ENCODE measurements at regions not wholly inside any gene's neighbourhood (a gene's known extent, or its start where the extent isn't known, plus 50 kb on each side); places are given as distances from the start of the nearest gene placed in this dataset.

DNA sequence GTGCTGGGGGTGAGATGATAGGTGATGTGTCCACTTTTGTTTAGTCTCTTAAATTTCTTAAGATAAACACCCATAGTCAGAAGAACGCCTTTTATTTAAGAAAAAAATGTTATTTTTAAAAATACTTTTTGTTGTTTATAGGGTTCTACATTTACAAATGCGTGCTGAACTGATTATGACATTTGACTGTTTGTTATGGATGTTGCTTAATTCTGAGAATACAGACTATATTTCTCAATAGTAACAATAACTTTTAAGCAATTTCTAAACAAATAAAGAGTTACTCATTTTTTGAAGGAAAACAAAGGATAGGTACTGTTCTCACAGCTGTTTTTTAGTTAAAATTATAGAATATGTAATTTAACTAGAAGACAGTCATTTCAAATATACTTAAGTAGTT, 249.9 kb upstream of the GBE1 start:
- H3K9me2 ChIP-seq (replicated peaks; ENCODE audit: low read length), result no peaks in the 10 kb centered on the region
- H3K4me3 ChIP-seq (ENCODE audit: low read length), result no peak overlapping the region
- no peaks in the 10 kb centered on the region for H3K36me3 ChIP-seq (ENCODE audit: low read depth, low read length)
- H3K4me1 ChIP-seq (ENCODE audit: insufficient read depth, low read length), result 0 out of 2 replicates have a peak, but pooled peaks cover 1% of the 10 kb centered on the region
- TF ChIP-seq EZH2phosphoT487 (IDR thresholded peaks at IDR 0.05; ENCODE audit: borderline replicate concordance, low read length) (no peak), EZH2 (IDR thresholded peaks at IDR 0.05; ENCODE audit: low read length, unreplicated experiment) (no peak)
- TF ChIP-seq, protein P1, sequence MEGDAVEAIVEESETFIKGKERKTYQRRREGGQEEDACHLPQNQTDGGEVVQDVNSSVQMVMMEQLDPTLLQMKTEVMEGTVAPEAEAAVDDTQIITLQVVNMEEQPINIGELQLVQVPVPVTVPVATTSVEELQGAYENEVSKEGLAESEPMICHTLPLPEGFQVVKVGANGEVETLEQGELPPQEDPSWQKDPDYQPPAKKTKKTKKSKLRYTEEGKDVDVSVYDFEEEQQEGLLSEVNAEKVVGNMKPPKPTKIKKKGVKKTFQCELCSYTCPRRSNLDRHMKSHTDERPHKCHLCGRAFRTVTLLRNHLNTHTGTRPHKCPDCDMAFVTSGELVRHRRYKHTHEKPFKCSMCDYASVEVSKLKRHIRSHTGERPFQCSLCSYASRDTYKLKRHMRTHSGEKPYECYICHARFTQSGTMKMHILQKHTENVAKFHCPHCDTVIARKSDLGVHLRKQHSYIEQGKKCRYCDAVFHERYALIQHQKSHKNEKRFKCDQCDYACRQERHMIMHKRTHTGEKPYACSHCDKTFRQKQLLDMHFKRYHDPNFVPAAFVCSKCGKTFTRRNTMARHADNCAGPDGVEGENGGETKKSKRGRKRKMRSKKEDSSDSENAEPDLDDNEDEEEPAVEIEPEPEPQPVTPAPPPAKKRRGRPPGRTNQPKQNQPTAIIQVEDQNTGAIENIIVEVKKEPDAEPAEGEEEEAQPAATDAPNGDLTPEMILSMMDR (conservative IDR thresholded peaks at IDR 0.05; ENCODE audit: low read depth, low read length), result no peak
- H4K20me1 ChIP-seq (ENCODE audit: low read length), result no peaks in the 10 kb centered on the region
- H3K9me3 ChIP-seq (ENCODE audit: low read length), result no peaks in the 10 kb centered on the region
- POLR2A ChIA-PET (ENCODE audit: unreplicated experiment), result no interaction called here
- no peaks in the 10 kb centered on the region for H3K79me2 ChIP-seq (ENCODE audit: low read length)
- no TSS peak for BruUV-seq (replicated peaks)
- intact Hi-C loops (cut with micrococcal nuclease), result no loop called here
- CTCF ChIA-PET, result interaction anchor here (0.5 kb wide), 1 partner anchor 343 kb away, joined by 4 read pairs; no protein-coding TSS in a partner anchor
- H3F3A ChIP-seq (ENCODE audit: low read length, unreplicated experiment), result no peaks in the 10 kb centered on the region
- no peak for ATAC-seq
- no peak overlapping the region for H3K9ac ChIP-seq (ENCODE audit: low read length)
- no peak overlapping the region for H3K27ac ChIP-seq (ENCODE audit: low read length)
- no peak overlapping the region for H3K4me2 ChIP-seq (ENCODE audit: low read length)
- H2AFZ ChIP-seq (ENCODE audit: low read length), result no peak overlapping the region
- no peaks in the 10 kb centered on the region for H3K27me3 ChIP-seq (ENCODE audit: low read length)
- no peak for DNase-seq

DNA sequence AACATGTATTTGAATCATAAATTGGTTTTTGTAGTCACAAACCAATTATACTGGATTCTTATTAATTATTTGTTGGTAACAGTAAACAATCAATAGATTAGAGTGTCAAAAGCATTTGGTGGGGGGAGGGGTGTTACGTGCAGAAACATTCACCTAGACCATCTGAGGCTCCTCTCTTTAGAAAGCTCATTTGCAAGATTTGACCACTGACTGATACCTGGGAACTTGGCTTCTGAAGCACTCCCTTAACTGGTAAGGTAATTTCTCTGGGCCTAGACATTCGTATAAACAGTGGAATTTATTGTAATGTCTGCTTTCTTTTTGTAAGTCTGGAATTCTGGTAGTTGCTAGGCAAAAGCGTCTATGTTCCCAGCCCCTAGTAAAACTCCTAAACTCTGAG, 243.8 kb upstream of the GBE1 start:
- Histone ChIP-seq H3F3A (ENCODE audit: low read length, unreplicated experiment) (no peaks in the 10 kb centered on the region), H3K4me3 (ENCODE audit: low read length) (no peak overlapping the region), H3K4me1 (ENCODE audit: insufficient read depth, low read length) (0 out of 2 replicates have a peak, but pooled peaks cover 4% of the 10 kb centered on the region), H3K79me2 (ENCODE audit: low read length) (no peaks in the 10 kb centered on the region), H3K27ac (ENCODE audit: low read length) (no peak overlapping the region), H3K27me3 (ENCODE audit: low read length) (no peaks in the 10 kb centered on the region), H4K20me1 (ENCODE audit: low read length) (no peaks in the 10 kb centered on the region), H2AFZ (ENCODE audit: low read length) (no peak overlapping the region), H3K36me3 (ENCODE audit: low read depth, low read length) (no peaks in the 10 kb centered on the region), H3K9ac (ENCODE audit: low read length) (no peak overlapping the region), H3K4me2 (ENCODE audit: low read length) (no peak overlapping the region), H3K9me3 (ENCODE audit: low read length) (no peaks in the 10 kb centered on the region), H3K9me2 (replicated peaks; ENCODE audit: low read length) (no peaks in the 10 kb centered on the region)
- POLR2A ChIA-PET (ENCODE audit: unreplicated experiment), result interaction anchor here (0.5 to 0.6 kb wide), 2 partner anchors 574 to 1649 kb away, joined by 5 to 11 read pairs; no protein-coding TSS in a partner anchor
- no peak for DNase-seq
- CTCF ChIA-PET, result no interaction called here
- BruUV-seq (replicated peaks), result no TSS peak
- intact Hi-C loops (cut with micrococcal nuclease), result no loop called here
- ATAC-seq, result no peak
- TF ChIP-seq EZH2phosphoT487 (IDR thresholded peaks at IDR 0.05; ENCODE audit: borderline replicate concordance, low read length), result no peak
- no peak for TF ChIP-seq EZH2 (IDR thresholded peaks at IDR 0.05; ENCODE audit: low read length, unreplicated experiment)
- TF ChIP-seq, protein P1 (conservative IDR thresholded peaks at IDR 0.05; ENCODE audit: low read depth, low read length), result no peak

DNA sequence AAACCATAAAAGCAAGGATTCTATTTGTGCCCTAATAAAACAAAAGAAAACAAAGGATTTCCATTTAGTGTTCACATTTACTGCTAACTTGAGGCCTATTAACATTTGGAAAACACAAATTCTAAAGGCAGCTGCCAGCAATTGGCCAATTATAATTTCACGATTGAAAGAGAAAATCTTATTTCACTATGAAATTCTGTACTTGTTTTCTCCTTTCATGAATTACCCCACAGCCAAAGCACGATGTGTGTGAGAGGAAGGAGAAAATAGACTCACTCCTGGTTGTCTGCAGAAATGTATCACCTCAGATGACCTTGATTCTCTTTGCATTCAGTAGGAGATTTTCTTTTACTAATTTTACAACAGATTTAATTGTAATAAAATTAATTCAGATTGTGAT, 242.8 kb upstream of the GBE1 start:
- Histone ChIP-seq H4K20me1 (ENCODE audit: low read length) (no peaks in the 10 kb centered on the region), H3K9me2 (replicated peaks; ENCODE audit: low read length) (no peaks in the 10 kb centered on the region), H3K36me3 (ENCODE audit: low read depth, low read length) (no peaks in the 10 kb centered on the region), H2AFZ (ENCODE audit: low read length) (no peak overlapping the region), H3K4me3 (ENCODE audit: low read length) (no peak overlapping the region), H3K9ac (ENCODE audit: low read length) (no peak overlapping the region), H3F3A (ENCODE audit: low read length, unreplicated experiment) (no peaks in the 10 kb centered on the region), H3K79me2 (ENCODE audit: low read length) (no peaks in the 10 kb centered on the region), H3K9me3 (ENCODE audit: low read length) (no peaks in the 10 kb centered on the region), H3K27ac (ENCODE audit: low read length) (no peak overlapping the region), H3K27me3 (ENCODE audit: low read length) (no peaks in the 10 kb centered on the region), H3K4me2 (ENCODE audit: low read length) (no peak overlapping the region), H3K4me1 (ENCODE audit: insufficient read depth, low read length) (0 out of 2 replicates have a peak, but pooled peaks cover 4% of the 10 kb centered on the region)
- intact Hi-C loops (cut with micrococcal nuclease), result no loop called here
- ATAC-seq, result no peak
- no TSS peak for BruUV-seq (replicated peaks)
- POLR2A ChIA-PET (ENCODE audit: unreplicated experiment), result no interaction called here
- CTCF ChIA-PET, result no interaction called here
- TF ChIP-seq EZH2 (IDR thresholded peaks at IDR 0.05; ENCODE audit: low read length, unreplicated experiment) (no peak), EZH2phosphoT487 (IDR thresholded peaks at IDR 0.05; ENCODE audit: borderline replicate concordance, low read length) (no peak)
- TF ChIP-seq, protein P1 (conservative IDR thresholded peaks at IDR 0.05; ENCODE audit: low read depth, low read length), result no peak
- no peak for DNase-seq

Data from PC-3 (cell line).